ENCODE measurements at regions not wholly inside any gene's neighbourhood (a gene's known extent, or its start where the extent isn't known, plus 50 kb on each side); places are given as distances from the start of the nearest gene placed in this dataset.
"Not testable (repeated sequence)": the region's sequence is repeated elsewhere in the genome, so short reads cannot be mapped to it uniquely, and the experiment has no call there.

GRCh38 chr2:37755961-37756559 is 84.6 kb upstream of the CDC42EP3 start:
- H3K27ac ChIP-seq, result peak overlapping the region; percentile 37

GRCh38 chr2:37757456-37757855 is 86.0 kb upstream of the CDC42EP3 start:
- DNase-seq (ENCODE audit: low read depth, low spot score), result not testable (repeated sequence)

More at GRCh38 chr2:37755961-37756559, 84.6 kb upstream of the CDC42EP3 start:
- DNase-seq (ENCODE audit: low read depth, low spot score), result not testable (repeated sequence)

GRCh38 chr2:37758141-37758601 is 86.7 kb upstream of the CDC42EP3 start:
- not testable (repeated sequence) for H3K27ac ChIP-seq; DNase-seq (ENCODE audit: low read depth, low spot score)

More at GRCh38 chr2:37757456-37757855, 86.0 kb upstream of the CDC42EP3 start:
- not testable (repeated sequence) for H3K27ac ChIP-seq

- not testable (repeated sequence) for H3K27ac ChIP-seq; DNase-seq (ENCODE audit: low read depth, low spot score)
These were observed 88.5 kb upstream of the CDC42EP3 start for GRCh38 chr2:37759989-37760388.

- no peak for DNase-seq (ENCODE audit: low read depth, low spot score)
- H3K27ac ChIP-seq, result no peak overlapping the region
These were observed 89.0 kb upstream of the CDC42EP3 start for GRCh38 chr2:37760471-37760870.

GRCh38 chr2:37762281-37762680 is 90.8 kb upstream of the CDC42EP3 start:
- not testable (repeated sequence) for DNase-seq (ENCODE audit: low read depth, low spot score); H3K27ac ChIP-seq

GRCh38 chr2:37764739-37765138 is 93.3 kb upstream of the CDC42EP3 start:
- H3K27ac ChIP-seq, result no peak overlapping the region
- no peak for DNase-seq (ENCODE audit: low read depth, low spot score)

- no peak for DNase-seq (ENCODE audit: low read depth, low spot score)
- no peak overlapping the region for H3K27ac ChIP-seq
These were observed 94.7 kb upstream of the CDC42EP3 start for GRCh38 chr2:37766106-37766505.

GRCh38 chr2:37767046-37767445 is 95.6 kb upstream of the CDC42EP3 start:
- no peak for DNase-seq (ENCODE audit: low read depth, low spot score)
- no peak overlapping the region for H3K27ac ChIP-seq

- no peak for DNase-seq (ENCODE audit: low read depth, low spot score)
- peak overlapping the region; percentile 48 for H3K27ac ChIP-seq
These were observed 96.8 kb upstream of the CDC42EP3 start for GRCh38 chr2:37767959-37768925.

GRCh38 chr2:37769551-37769950 is 98.1 kb upstream of the CDC42EP3 start:
- no peak for DNase-seq (ENCODE audit: low read depth, low spot score)
- no peak overlapping the region for H3K27ac ChIP-seq

- H3K27ac ChIP-seq, result no peak overlapping the region
- no peak for DNase-seq (ENCODE audit: low read depth, low spot score)
These were observed 99.4 kb upstream of the CDC42EP3 start for GRCh38 chr2:37770797-37771196.

- no peak overlapping the region for H3K27ac ChIP-seq
- DNase-seq (ENCODE audit: low read depth, low spot score), result no peak
These were observed 100.2 kb upstream of the CDC42EP3 start for GRCh38 chr2:37771600-37772088.

GRCh38 chr2:37773371-37774130 is 102.1 kb upstream of the CDC42EP3 start:
- H3K27ac ChIP-seq, result no peak overlapping the region
- DNase-seq (ENCODE audit: low read depth, low spot score), result no peak

GRCh38 chr2:37774171-37774944 is 102.9 kb upstream of the CDC42EP3 start:
- not testable (repeated sequence) for DNase-seq (ENCODE audit: low read depth, low spot score); H3K27ac ChIP-seq

- peak overlapping the region; percentile 71 for H3K27ac ChIP-seq
- no peak for DNase-seq (ENCODE audit: low read depth, low spot score)
These were observed 103.8 kb upstream of the CDC42EP3 start for GRCh38 chr2:37774976-37775907.

- H3K27ac ChIP-seq, result peak overlapping the region; percentile 71
- DNase-seq (ENCODE audit: low read depth, low spot score), result no peak
These were observed 104.4 kb upstream of the CDC42EP3 start for GRCh38 chr2:37775908-37776250.

- H3K27ac ChIP-seq, result peak overlapping the region; percentile 71
- no peak for DNase-seq (ENCODE audit: low read depth, low spot score)
These were observed 105.0 kb upstream of the CDC42EP3 start for GRCh38 chr2:37776487-37776886.

- H3K27ac ChIP-seq, result no peak overlapping the region
- no peak for DNase-seq (ENCODE audit: low read depth, low spot score)
These were observed 107.7 kb upstream of the CDC42EP3 start for GRCh38 chr2:37779139-37779538.
